ENCODE measurements at regions not wholly inside any gene's neighbourhood (a gene's known extent, or its start where the extent isn't known, plus 50 kb on each side); places are given as distances from the start of the nearest gene placed in this dataset.
A peak's percentile ranks its signal among the peaks of the same experiment; 100 is the strongest.

DNA sequence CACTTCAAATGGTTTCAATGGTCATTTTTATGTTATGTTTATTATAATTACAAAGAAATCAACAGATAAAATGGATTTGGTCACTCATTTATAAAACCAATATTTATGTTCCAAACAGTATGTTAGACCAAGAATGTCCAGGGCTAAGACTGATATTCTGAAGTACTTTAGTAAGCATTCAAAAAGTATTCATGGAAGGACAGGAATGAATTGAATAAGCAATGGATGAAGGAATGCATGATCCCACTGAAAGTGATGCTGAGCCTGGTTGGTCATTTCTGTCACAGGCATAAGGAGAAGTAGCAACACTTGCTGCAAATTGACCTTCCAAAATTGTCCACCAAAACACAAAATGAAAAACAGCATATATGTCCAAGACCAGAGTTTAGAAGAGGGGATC lies 189.0 kb upstream of the CELF2 start:
- no peak for DNase-seq (ENCODE audit: low read depth)
- in situ Hi-C loops (cut with HindIII; ENCODE audit: low pct_unique_long_range_greater_than_20kb, low sequenced_read_pairs): no loop called here

DNA sequence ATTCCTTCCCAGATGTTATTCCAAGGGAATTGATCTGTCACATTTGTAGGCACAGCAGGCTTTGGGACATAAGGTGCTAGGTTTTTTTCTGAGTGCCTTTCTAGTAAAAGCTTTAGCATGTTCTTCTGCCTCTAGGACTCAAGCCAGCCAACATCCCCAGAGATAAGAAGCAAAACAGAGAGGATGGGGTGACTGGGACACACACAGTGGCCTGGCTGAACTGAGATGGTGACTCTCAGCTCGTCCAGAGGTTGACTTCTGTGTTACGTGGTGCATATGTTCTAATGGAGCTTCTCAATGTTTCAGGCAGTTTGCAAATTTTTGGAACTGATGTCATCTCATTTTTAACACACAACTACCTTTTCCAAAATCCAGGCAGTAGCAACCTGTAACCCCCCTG lies 188.1 kb upstream of the CELF2 start:
- in situ Hi-C loops (cut with HindIII; ENCODE audit: low pct_unique_long_range_greater_than_20kb, low sequenced_read_pairs): no loop called here
- DNase-seq (ENCODE audit: low read depth): no peak

DNA sequence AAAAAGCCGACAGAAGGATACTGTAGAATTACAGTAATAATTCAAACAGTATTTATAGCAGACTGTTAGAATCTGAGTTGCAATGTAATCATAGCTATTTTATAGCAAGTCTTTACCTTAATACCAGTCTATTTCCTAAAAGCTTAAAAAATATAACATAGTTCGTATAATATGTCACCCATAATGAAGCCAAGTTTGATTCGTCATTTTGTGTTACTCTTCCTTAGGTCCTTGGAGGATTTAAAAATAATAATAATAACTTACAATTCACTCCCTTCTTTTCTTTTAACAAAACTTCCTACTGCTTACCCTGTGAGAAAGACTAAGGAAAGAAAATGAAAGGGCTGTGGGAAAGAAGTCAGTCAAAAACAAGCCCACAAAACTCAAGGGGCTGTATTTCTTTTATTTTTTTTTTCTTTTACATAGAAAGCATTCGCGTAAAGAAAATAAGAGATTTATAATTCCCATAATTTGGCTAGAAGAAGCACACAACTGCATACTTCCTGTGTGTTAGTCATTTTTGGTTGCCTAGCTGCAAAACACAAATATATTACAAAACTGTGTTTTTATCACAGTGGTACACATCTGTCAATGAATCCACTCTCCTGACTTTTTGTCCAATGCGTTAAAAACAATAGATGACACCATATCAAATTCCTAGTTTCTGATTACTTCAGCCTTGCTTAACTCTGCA lies 187.2 kb upstream of the CELF2 start:
- no peak for DNase-seq (ENCODE audit: low read depth)
- in situ Hi-C loops (cut with HindIII; ENCODE audit: low pct_unique_long_range_greater_than_20kb, low sequenced_read_pairs): no loop called here

DNA sequence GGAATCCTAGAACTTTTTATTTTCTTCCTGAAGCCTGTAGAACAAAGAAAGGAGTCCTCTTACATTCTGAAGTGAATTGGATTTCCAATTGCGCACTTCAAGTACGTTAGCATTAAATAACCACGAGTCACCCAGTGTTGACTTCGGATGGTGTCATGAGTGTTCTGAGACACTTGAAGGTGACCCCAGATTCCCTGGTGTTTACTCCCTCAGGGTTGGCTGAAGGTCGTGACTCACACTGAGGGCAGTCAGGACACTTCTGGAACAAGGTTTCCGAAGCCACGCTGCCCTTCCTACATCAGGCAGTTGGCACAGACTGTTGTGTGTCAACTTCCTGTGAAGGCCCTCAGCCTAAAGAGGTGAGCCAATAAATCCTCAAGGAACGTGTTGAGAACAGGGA lies 186.6 kb upstream of the CELF2 start:
- in situ Hi-C loops (cut with HindIII; ENCODE audit: low pct_unique_long_range_greater_than_20kb, low sequenced_read_pairs): no loop called here
- DNase-seq (ENCODE audit: low read depth): peak; percentile 3

DNA sequence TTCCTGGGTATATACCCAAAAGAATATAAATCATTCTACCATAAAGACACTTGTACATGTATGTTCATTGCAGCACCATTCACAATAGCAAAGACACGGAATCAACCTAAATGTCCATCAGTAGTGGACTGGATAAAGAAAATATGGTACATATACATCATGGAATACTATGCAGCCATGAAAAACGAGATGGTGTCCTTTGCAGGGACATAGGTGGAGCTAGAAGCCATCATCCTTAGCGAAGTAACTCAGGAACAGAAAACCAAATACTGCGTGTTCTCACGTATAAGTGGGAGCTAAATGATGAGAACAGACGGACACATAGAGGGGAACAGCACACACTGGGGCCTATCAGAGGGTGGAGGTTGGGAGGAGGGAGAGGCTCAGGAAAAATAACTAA lies 183.7 kb upstream of the CELF2 start:
- in situ Hi-C loops (cut with HindIII; ENCODE audit: low pct_unique_long_range_greater_than_20kb, low sequenced_read_pairs): no loop called here
- no peak for DNase-seq (ENCODE audit: low read depth)

DNA sequence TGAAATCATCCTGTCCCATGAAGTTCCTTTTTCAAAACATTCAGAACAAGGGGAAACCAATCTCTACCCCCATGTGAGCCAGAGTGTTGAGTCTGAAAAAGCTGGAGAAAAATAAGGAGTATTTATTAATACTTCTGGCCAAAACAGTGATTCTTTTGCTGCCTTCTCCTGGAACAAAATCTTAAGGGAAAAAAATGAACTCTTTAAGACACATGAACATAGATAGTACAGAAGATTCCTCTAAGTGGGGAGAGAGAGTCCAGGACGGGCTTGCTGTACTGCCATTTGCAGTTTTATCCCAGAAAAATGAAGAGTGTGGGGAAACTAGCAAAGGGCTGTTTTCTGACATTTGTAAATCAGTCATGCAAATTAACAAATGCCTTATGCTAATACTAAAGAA lies 173.4 kb upstream of the CELF2 start:
- in situ Hi-C loops (cut with HindIII; ENCODE audit: low pct_unique_long_range_greater_than_20kb, low sequenced_read_pairs): no loop called here
- DNase-seq (ENCODE audit: low read depth): no peak

DNA sequence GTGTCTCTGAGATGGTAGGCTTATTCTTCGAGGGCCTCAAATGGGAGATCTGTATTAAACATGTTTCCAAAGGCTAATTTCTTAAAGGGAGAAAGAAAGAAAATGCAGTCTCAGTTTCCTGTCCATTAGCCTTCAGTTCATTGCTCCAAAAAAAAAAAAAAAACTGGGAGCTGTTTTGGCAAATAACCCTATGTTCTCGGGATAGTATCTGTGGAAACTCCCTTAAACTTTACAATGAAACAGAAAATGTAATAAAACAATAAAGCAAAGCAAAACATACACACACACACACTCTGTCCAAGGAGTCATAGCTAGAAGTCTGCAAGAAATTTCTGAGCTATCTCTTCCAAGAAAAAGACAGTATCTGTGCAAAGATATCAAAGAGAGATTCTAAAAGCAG lies 172.5 kb upstream of the CELF2 start:
- in situ Hi-C loops (cut with HindIII; ENCODE audit: low pct_unique_long_range_greater_than_20kb, low sequenced_read_pairs): no loop called here

DNA sequence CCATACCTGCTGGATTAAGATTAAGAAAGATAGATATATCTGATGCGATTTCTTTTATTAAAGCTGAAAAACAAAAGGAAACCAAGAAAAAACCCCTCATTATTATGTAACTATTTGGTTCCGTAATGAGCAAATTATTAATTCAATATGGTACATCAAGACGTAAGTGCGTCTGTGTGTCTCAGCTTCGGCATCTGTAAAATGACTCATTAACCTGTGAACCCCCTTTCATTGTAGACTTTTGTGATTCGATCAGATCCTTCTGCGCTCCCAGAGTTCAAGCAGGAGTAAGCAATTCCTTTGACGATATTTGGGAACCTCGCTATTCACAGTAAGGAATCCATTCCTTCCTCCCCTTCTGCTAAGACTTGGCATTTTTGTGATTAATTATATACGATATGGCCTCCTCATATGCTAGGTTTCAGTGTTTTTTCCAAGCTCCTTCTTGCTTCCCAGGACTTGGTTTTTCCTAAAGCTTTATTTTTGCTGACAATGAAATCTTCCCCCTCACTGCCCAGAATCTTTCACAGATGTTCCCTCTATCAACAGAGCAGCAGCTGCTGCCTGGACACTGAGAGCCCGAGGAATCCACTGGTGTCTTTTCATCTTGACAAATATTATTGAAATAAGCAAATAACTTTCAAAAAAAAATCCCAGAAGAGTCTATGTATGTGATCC lies 171.7 kb upstream of the CELF2 start:
- DNase-seq (ENCODE audit: low read depth): no peak
- in situ Hi-C loops (cut with HindIII; ENCODE audit: low pct_unique_long_range_greater_than_20kb, low sequenced_read_pairs): no loop called here

More for the DNA sequence above, 172.5 kb upstream of the CELF2 start:
- DNase-seq (ENCODE audit: low read depth): no peak

DNA sequence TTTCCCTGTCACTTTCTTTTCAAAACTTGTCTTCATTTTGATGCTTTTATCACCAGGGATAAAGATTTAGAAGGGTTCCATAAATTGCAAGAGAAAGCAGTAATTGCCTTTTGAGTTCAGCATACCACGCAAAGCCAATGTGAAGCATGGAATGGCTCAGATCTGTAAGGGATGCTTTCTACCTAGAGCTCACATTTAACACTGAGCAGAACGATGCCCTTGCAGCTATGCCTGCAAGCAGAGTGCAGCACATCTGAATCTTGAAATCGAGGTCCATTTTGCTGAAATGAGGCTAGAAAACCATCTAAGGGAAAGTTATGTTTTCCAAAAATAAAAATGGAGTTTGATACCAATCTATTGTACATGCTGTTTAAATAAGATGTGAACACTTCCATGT lies 171.2 kb upstream of the CELF2 start:
- in situ Hi-C loops (cut with HindIII; ENCODE audit: low pct_unique_long_range_greater_than_20kb, low sequenced_read_pairs): no loop called here
- DNase-seq (ENCODE audit: low read depth): no peak

DNA sequence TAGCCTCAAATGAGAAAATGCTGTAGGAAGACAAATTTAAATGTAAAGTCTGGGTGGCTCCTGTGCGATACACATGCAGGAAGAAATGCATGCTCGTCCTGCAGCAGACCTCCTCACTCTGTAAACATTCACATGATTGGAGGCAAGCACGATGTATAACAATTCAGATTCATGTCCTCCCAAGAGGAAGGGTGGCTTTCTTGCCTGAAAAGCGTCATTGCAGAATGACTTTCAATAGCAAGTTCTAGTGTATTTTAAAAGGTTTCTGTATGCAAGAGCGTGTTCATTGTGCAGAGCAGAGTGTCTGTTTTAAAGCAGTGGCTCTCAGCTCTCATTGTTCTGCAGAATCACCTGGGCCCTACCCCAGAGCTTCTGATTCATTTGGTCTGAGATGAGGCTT lies 170.3 kb upstream of the CELF2 start:
- in situ Hi-C loops (cut with HindIII; ENCODE audit: low pct_unique_long_range_greater_than_20kb, low sequenced_read_pairs): no loop called here
- DNase-seq (ENCODE audit: low read depth): no peak

DNA sequence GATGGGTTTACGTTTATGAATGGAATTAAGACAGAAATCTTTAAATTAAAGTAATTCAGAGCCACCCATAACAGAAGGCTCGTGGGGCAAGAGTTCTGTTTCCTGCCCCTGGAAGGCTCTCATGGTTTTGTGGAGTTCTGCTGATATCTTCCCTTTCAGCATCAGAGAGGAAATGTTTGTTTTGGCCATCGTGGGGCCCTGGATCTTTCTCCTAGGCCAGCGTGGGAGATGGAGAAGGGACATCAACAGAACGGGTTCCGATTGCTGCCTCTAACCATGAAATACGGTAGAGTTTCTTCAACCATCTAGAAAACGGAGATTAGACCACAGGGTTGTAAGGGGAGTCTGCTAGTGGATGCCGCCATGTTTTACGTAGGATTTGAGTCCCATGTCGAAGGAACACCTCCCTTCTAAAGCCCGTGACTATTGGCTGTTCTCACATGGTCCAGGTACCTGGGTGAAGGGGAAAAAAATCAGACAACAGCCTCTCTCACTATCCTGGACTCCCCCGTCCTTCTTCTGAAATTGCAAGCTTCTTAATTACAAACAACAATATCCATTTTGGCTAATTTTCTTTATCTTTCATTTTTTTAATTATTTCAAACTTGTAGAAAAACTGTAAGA lies 169.1 kb upstream of the CELF2 start:
- in situ Hi-C loops (cut with HindIII; ENCODE audit: low pct_unique_long_range_greater_than_20kb, low sequenced_read_pairs): no loop called here
- no peak for DNase-seq (ENCODE audit: low read depth)

DNA sequence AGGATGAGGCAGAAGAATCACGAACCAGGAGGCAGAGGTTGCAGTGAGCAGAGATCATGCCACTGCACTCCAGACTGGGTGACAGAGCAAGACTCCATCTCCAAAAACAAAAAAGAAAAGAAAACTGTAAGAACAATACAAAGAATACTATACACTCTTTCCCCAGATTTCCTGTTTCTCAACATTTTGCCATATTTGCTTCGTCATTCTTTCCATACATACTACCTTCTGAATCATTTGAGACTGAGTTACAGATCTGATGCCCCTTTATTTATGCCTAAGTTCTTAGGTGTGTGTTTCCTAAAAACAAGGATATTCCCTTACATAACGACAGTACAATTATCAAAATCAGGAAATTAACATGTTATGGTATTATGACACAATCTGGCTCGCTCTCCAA lies 168.4 kb upstream of the CELF2 start:
- DNase-seq (ENCODE audit: low read depth): no peak
- in situ Hi-C loops (cut with HindIII; ENCODE audit: low pct_unique_long_range_greater_than_20kb, low sequenced_read_pairs): no loop called here

DNA sequence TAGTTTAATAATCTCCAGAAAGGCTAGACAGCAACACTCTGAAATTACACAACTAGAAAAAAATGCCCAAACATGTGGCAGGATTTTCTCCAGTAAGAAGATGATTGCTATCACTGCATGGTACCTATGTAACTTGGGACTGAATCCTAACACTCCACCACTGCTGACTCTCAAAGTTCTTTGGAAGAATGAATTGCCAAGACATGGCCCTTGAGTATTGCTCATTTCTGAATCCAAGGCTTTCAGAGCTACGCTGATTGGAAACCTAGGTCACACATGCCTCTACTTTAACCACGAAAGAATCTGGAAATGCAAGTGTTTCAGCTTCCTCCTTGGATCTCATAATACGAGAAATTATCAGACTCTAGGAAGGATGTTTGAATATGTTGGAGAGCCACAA lies 167.5 kb upstream of the CELF2 start:
- DNase-seq (ENCODE audit: low read depth): no peak
- in situ Hi-C loops (cut with HindIII; ENCODE audit: low pct_unique_long_range_greater_than_20kb, low sequenced_read_pairs): no loop called here

DNA sequence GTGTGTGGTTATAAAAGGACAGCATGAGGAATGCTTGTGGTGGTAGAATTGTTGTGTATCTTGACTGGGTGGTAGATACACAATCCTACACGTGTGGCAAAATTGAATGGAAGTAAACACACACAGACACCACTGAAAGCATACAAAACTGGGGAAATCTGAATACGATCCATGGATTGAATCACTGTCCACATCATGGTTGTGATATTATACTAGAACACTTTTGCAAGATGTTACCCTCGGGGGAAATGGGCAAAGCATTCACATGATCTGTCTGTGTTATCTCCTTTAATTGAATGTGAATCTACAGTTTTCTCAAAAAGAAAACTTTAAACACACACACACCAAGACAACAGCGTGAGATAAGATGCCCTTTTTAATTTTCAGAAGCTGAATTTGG lies 165.2 kb upstream of the CELF2 start:
- in situ Hi-C loops (cut with HindIII; ENCODE audit: low pct_unique_long_range_greater_than_20kb, low sequenced_read_pairs): no loop called here
- DNase-seq (ENCODE audit: low read depth): no peak

DNA sequence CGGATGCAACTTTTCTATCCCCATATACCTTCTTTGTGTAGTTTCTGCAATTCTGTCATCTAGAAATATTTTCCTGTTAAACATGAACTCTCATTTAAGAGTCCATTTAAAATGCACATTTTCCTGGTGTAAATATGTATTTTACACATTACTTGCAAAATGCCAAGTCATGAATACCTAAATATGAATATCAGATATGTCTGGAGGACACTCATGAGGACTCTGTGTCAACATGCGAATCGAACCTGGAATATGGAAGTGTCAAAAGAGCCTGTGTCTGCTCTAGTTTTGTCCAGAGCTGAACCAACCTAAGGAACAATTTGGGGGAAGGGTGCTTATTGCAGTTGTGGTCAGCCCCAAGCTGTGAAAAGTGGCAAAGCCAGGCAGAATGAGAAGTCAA lies 163.7 kb upstream of the CELF2 start:
- in situ Hi-C loops (cut with HindIII; ENCODE audit: low pct_unique_long_range_greater_than_20kb, low sequenced_read_pairs): no loop called here
- no peak for DNase-seq (ENCODE audit: low read depth)

DNA sequence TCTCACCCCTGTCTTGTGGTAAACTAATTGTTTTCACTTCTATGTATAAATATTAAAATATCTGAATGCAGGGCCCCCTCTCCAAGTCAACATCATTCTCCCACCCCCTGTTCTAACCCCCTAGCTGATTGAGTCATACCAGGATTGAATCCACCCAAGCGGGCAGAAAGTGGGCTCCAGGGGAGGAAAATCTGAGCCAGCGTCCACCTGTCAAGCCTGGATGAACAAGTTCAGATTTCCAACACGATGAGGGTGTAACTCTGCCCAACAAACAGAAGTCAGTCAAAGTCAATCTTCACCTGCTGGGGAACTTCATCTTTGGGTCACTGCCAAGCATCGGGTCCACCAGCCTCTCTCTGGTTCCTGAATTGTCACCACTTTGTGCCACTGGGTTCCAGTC lies 162.9 kb upstream of the CELF2 start:
- in situ Hi-C loops (cut with HindIII; ENCODE audit: low pct_unique_long_range_greater_than_20kb, low sequenced_read_pairs): no loop called here
- DNase-seq (ENCODE audit: low read depth): no peak

DNA sequence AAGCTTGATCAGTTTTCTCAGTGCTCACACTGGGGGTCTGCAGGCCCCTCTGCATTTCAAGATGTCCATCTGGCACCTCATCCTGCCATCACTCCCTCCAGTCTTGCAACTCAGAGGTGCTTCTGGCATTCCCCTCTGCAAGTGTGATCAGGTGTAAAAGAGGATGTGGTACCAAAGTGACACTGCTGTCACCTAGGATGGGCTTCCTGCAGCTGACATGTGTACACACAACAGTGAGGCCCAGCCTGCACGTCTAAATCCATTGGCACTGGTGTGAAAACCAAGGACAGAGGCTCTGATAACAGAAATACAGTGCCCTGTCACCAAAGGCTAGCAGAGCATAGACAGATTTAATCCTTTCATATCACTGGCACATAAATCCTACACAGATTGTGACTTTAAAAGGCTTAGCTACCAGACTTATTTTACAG lies 162.5 kb upstream of the CELF2 start:
- in situ Hi-C loops (cut with HindIII; ENCODE audit: low pct_unique_long_range_greater_than_20kb, low sequenced_read_pairs): no loop called here
- no peak for DNase-seq (ENCODE audit: low read depth)

DNA sequence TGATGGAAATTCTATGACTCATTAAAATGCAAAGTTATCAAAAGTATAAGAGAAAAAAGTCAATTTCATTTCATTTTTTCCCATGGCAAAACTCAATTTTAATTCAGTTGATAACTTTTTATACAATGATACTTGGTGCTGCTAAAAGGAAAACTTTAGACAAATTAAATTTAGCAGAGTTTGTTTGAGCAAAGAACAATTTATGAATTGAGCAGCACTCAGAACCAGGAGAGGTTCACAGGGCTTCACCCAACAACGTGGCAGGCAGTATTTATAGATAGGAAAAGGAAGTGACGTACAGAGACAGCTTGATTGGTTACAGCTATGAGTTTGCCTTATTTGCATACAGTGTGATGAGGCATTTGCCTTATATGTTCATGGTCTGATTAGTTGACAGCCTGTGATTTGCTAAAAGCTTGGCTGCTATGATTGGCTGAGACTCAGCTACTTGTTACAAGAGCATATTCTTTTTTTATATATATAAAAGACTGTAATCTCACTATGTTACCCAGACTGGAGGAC lies 157.2 kb upstream of the CELF2 start:
- in situ Hi-C loops (cut with HindIII; ENCODE audit: low pct_unique_long_range_greater_than_20kb, low sequenced_read_pairs): no loop called here
- DNase-seq (ENCODE audit: low read depth): no peak

DNA sequence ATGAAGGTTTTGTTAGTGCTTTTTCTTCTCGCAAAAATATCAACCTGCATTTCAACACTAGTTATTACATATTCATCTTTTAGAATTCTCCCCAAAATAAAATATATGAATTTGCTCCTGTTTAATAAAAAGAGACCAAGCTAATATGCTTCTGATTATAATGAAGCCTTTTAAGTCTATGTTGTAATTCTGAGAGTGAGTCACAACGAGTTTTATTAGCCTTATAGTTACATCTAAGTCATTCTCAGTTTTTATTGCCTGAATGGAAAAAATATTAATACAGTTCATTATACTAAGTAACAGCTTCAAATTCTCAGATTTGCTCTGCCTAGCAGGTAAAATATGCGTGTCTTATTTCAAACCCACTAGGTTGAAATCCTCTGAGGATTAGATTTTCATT lies 152.4 kb upstream of the CELF2 start:
- DNase-seq (ENCODE audit: low read depth): no peak
- in situ Hi-C loops (cut with HindIII; ENCODE audit: low pct_unique_long_range_greater_than_20kb, low sequenced_read_pairs): no loop called here

DNA sequence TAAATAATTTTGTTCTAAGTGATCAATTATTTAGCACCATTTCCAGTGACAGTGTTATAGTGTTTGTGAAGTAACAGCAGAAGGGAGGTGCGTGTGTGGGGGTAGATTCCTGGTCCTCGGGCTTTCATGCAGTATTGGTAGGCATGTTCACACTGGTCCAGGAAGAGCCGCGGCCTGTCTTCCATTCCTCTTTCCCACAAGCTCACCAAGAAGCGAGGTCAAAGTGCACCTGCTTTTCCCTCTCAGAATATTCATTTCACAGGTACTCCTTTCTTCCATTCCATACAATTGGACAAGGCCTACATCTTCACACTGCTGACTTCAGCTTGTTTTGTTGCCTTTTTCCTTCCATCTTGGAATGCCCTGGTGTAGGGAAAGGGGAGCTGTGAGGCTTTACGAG lies 151.8 kb upstream of the CELF2 start:
- no peak for DNase-seq (ENCODE audit: low read depth)
- in situ Hi-C loops (cut with HindIII; ENCODE audit: low pct_unique_long_range_greater_than_20kb, low sequenced_read_pairs): no loop called here

All from Caki2 (cell line).